Activated CD4-positive, alpha-beta T cell treated with anti-CD3 and anti-CD28 coated beads, Interleukin-2, amount 50 U/mL, for 48 hours (primary cell): ENCODE measurements at regions not wholly inside any gene's neighbourhood (a gene's known extent, or its start where the extent isn't known, plus 50 kb on each side); places are given as distances from the start of the nearest gene placed in this dataset.

Experiments
- DNase-seq, 2 experiments: peaks; one replicate each; pipeline ENCODE4 v3.0.0-alpha.2; 2020

- DNase-seq = no peak
These were observed 50.5 kb upstream of the POU2AF2 start for GRCh38 chr11:111194860-111195568.

- DNase-seq = no peak
These were observed 51.5 kb upstream of the POU2AF2 start for GRCh38 chr11:111193924-111194490.

GRCh38 chr11:111189466-111189865 is 56.1 kb upstream of the POU2AF2 start:
- DNase-seq = no peak

GRCh38 chr11:111186308-111186915 is 59.1 kb upstream of the POU2AF2 start:
- no peak for DNase-seq

- DNase-seq = no peak
These were observed 60.3 kb upstream of the POU2AF2 start for GRCh38 chr11:111185266-111185665.

- no peak for DNase-seq
These were observed 61.8 kb upstream of the POU2AF2 start for GRCh38 chr11:111183706-111184105.

GRCh38 chr11:111179184-111179910 is 66.2 kb upstream of the POU2AF2 start:
- no peak for DNase-seq

GRCh38 chr11:111177037-111177871 is 68.3 kb upstream of the POU2AF2 start:
- no peak for DNase-seq

- no peak for DNase-seq
These were observed 68.9 kb upstream of the POU2AF2 start for GRCh38 chr11:111176603-111177002.

GRCh38 chr11:111173221-111173620 is 72.3 kb upstream of the POU2AF2 start:
- DNase-seq = no peak

GRCh38 chr11:111172321-111172862 is 73.1 kb upstream of the POU2AF2 start:
- no peak for DNase-seq

- DNase-seq = no peak
These were observed 74.7 kb upstream of the POU2AF2 start for GRCh38 chr11:111170761-111171379.

GRCh38 chr11:111169367-111169766 is 76.2 kb upstream of the POU2AF2 start:
- no peak for DNase-seq

GRCh38 chr11:111168871-111169270 is 76.7 kb upstream of the POU2AF2 start:
- no peak for DNase-seq

- DNase-seq = no peak
These were observed 77.9 kb upstream of the POU2AF2 start for GRCh38 chr11:111167666-111168065.

- DNase-seq = no peak
These were observed 78.9 kb upstream of the POU2AF2 start for GRCh38 chr11:111166598-111166997.

- no peak for DNase-seq
These were observed 83.2 kb upstream of the POU2AF2 start for GRCh38 chr11:111162305-111162704.

GRCh38 chr11:111157571-111157970 is 88.0 kb upstream of the POU2AF2 start:
- DNase-seq = no peak

GRCh38 chr11:111155021-111155420 is 90.5 kb upstream of the POU2AF2 start:
- DNase-seq = no peak

GRCh38 chr11:111153194-111153593 is 92.3 kb upstream of the POU2AF2 start:
- DNase-seq = no peak

- no peak for DNase-seq
These were observed 96.6 kb upstream of the POU2AF2 start for GRCh38 chr11:111148953-111149352.

- DNase-seq = no peak
These were observed 97.4 kb upstream of the POU2AF2 start for GRCh38 chr11:111148121-111148520.
